Activated naive CD4-positive, alpha-beta T cell treated with anti-CD3 and anti-CD28 coated beads, Interleukin-2, amount 50 U/mL, for 24 hours (primary cell): ENCODE measurements at regions not wholly inside any gene's neighbourhood (a gene's known extent, or its start where the extent isn't known, plus 50 kb on each side); places are given as distances from the start of the nearest gene placed in this dataset.
"Not testable (repeated sequence)": the region's sequence is repeated elsewhere in the genome, so short reads cannot be mapped to it uniquely, and the experiment has no call there.

Source experiments
- H3K27ac Mint-ChIP-seq: one replicate; pipeline ENCODE4 v1.8.0; 2021; ENCODE audit warnings: mild to moderate bottlenecking, mixed read lengths
- H3K27me3 Mint-ChIP-seq: one replicate; pipeline ENCODE4 v1.8.0; 2021; ENCODE audit warnings: mixed read lengths
- H3K36me3 Mint-ChIP-seq: one replicate; pipeline ENCODE4 v1.8.0; 2021; ENCODE audit warnings: mixed read lengths
- H3K4me1 Mint-ChIP-seq: one replicate; pipeline ENCODE4 v1.8.0; 2021; ENCODE audit warnings: mixed read lengths
- H3K4me3 Mint-ChIP-seq: one replicate; pipeline ENCODE4 v1.8.0; 2021; ENCODE audit warnings: mild to moderate bottlenecking, mixed read lengths
- H3K9me3 Mint-ChIP-seq: one replicate; pipeline ENCODE4 v1.8.0; 2021; ENCODE audit warnings: mixed read lengths

GRCh38 chr5:89173528-89173927, 290.5 kb upstream of the MEF2C start:
- H3K4me3 Mint-ChIP-seq, result no peak overlapping the region
- peaks cover 4% of the 10 kb centered on the region for H3K9me3 Mint-ChIP-seq
- no peak overlapping the region for H3K27ac Mint-ChIP-seq
- H3K27me3 Mint-ChIP-seq, result no peaks in the 10 kb centered on the region
- no peaks in the 10 kb centered on the region for H3K36me3 Mint-ChIP-seq
- H3K4me1 Mint-ChIP-seq, result no peaks in the 10 kb centered on the region

GRCh38 chr5:89168766-89169165, 285.8 kb upstream of the MEF2C start:
- no peaks in the 10 kb centered on the region for H3K27me3 Mint-ChIP-seq
- H3K27ac Mint-ChIP-seq, result no peak overlapping the region
- H3K4me3 Mint-ChIP-seq, result no peak overlapping the region
- peaks cover 9% of the 10 kb centered on the region for H3K9me3 Mint-ChIP-seq
- no peaks in the 10 kb centered on the region for H3K4me1 Mint-ChIP-seq
- H3K36me3 Mint-ChIP-seq, result no peaks in the 10 kb centered on the region

- H3K9me3 Mint-ChIP-seq, H3K27me3 Mint-ChIP-seq, H3K27ac Mint-ChIP-seq: not testable (repeated sequence)
Observed at GRCh38 chr5:89164703-89165102, 281.7 kb upstream of the MEF2C start.

GRCh38 chr5:89156226-89156625, 273.2 kb upstream of the MEF2C start:
- H3K27ac Mint-ChIP-seq, result no peak overlapping the region
- H3K9me3 Mint-ChIP-seq, result no peaks in the 10 kb centered on the region
- H3K36me3 Mint-ChIP-seq, result no peaks in the 10 kb centered on the region
- no peaks in the 10 kb centered on the region for H3K4me1 Mint-ChIP-seq
- H3K27me3 Mint-ChIP-seq, result no peaks in the 10 kb centered on the region
- no peak overlapping the region for H3K4me3 Mint-ChIP-seq

More at GRCh38 chr5:89164703-89165102, 281.7 kb upstream of the MEF2C start:
- H3K36me3 Mint-ChIP-seq, H3K4me1 Mint-ChIP-seq, H3K4me3 Mint-ChIP-seq: not testable (repeated sequence)

GRCh38 chr5:89147031-89147430, 264.0 kb upstream of the MEF2C start:
- H3K4me3 Mint-ChIP-seq, result no peak overlapping the region
- no peaks in the 10 kb centered on the region for H3K9me3 Mint-ChIP-seq
- H3K27me3 Mint-ChIP-seq, result no peaks in the 10 kb centered on the region
- H3K4me1 Mint-ChIP-seq, result no peaks in the 10 kb centered on the region
- no peak overlapping the region for H3K27ac Mint-ChIP-seq
- no peaks in the 10 kb centered on the region for H3K36me3 Mint-ChIP-seq

- Mint-ChIP-seq H3K4me3 (no peak overlapping the region), H3K36me3 (no peaks in the 10 kb centered on the region), H3K9me3 (no peaks in the 10 kb centered on the region), H3K27me3 (no peaks in the 10 kb centered on the region), H3K27ac (no peak overlapping the region), H3K4me1 (no peaks in the 10 kb centered on the region)
Observed at GRCh38 chr5:89137148-89137547, 254.2 kb upstream of the MEF2C start.

GRCh38 chr5:89133975-89134374, 251.0 kb upstream of the MEF2C start:
- Mint-ChIP-seq H3K4me1 (no peaks in the 10 kb centered on the region), H3K36me3 (no peaks in the 10 kb centered on the region), H3K27me3 (no peaks in the 10 kb centered on the region), H3K27ac (no peak overlapping the region), H3K4me3 (no peak overlapping the region), H3K9me3 (no peaks in the 10 kb centered on the region)

GRCh38 chr5:89133129-89133528, 250.1 kb upstream of the MEF2C start:
- Mint-ChIP-seq H3K27ac (no peak overlapping the region), H3K27me3 (no peaks in the 10 kb centered on the region), H3K36me3 (no peaks in the 10 kb centered on the region), H3K4me1 (no peaks in the 10 kb centered on the region), H3K4me3 (no peak overlapping the region), H3K9me3 (no peaks in the 10 kb centered on the region)

- H3K27ac Mint-ChIP-seq, result no peak overlapping the region
- H3K9me3 Mint-ChIP-seq, result no peaks in the 10 kb centered on the region
- no peaks in the 10 kb centered on the region for H3K27me3 Mint-ChIP-seq
- H3K36me3 Mint-ChIP-seq, result no peaks in the 10 kb centered on the region
- H3K4me3 Mint-ChIP-seq, result no peak overlapping the region
- no peaks in the 10 kb centered on the region for H3K4me1 Mint-ChIP-seq
Observed at GRCh38 chr5:89130851-89131250, 247.9 kb upstream of the MEF2C start.

- H3K9me3 Mint-ChIP-seq, result no peaks in the 10 kb centered on the region
- H3K36me3 Mint-ChIP-seq, result no peaks in the 10 kb centered on the region
- H3K27me3 Mint-ChIP-seq, result no peaks in the 10 kb centered on the region
- H3K4me3 Mint-ChIP-seq, result no peak overlapping the region
- H3K4me1 Mint-ChIP-seq, result no peaks in the 10 kb centered on the region
- no peak overlapping the region for H3K27ac Mint-ChIP-seq
Observed at GRCh38 chr5:89129941-89130340, 247.0 kb upstream of the MEF2C start.

GRCh38 chr5:89128906-89129625, 246.1 kb upstream of the MEF2C start:
- Mint-ChIP-seq H3K27ac (no peak overlapping the region), H3K27me3 (no peaks in the 10 kb centered on the region), H3K4me1 (no peaks in the 10 kb centered on the region), H3K9me3 (no peaks in the 10 kb centered on the region), H3K36me3 (no peaks in the 10 kb centered on the region), H3K4me3 (no peak overlapping the region)

GRCh38 chr5:89128092-89128491, 245.1 kb upstream of the MEF2C start:
- no peak overlapping the region for H3K27ac Mint-ChIP-seq
- H3K4me1 Mint-ChIP-seq, result no peaks in the 10 kb centered on the region

GRCh38 chr5:89127191-89127590, 244.2 kb upstream of the MEF2C start:
- no peak overlapping the region for H3K27ac Mint-ChIP-seq
- H3K9me3 Mint-ChIP-seq, result no peaks in the 10 kb centered on the region
- H3K36me3 Mint-ChIP-seq, result no peaks in the 10 kb centered on the region
- no peaks in the 10 kb centered on the region for H3K27me3 Mint-ChIP-seq
- H3K4me3 Mint-ChIP-seq, result no peak overlapping the region
- H3K4me1 Mint-ChIP-seq, result no peaks in the 10 kb centered on the region

More at GRCh38 chr5:89128092-89128491, 245.1 kb upstream of the MEF2C start:
- Mint-ChIP-seq H3K36me3 (no peaks in the 10 kb centered on the region), H3K9me3 (no peaks in the 10 kb centered on the region), H3K4me3 (no peak overlapping the region), H3K27me3 (no peaks in the 10 kb centered on the region)

GRCh38 chr5:89125372-89125771, 242.4 kb upstream of the MEF2C start:
- Mint-ChIP-seq H3K4me1 (no peaks in the 10 kb centered on the region), H3K27me3 (no peaks in the 10 kb centered on the region), H3K36me3 (no peaks in the 10 kb centered on the region), H3K9me3 (no peaks in the 10 kb centered on the region), H3K27ac (no peak overlapping the region), H3K4me3 (no peak overlapping the region)

- H3K27me3 Mint-ChIP-seq, result no peaks in the 10 kb centered on the region
Observed at GRCh38 chr5:89123581-89123980, 240.6 kb upstream of the MEF2C start.

GRCh38 chr5:89120719-89121118, 237.7 kb upstream of the MEF2C start:
- Mint-ChIP-seq H3K27me3 (no peaks in the 10 kb centered on the region), H3K27ac (no peak overlapping the region), H3K4me3 (no peak overlapping the region), H3K36me3 (no peaks in the 10 kb centered on the region), H3K4me1 (no peaks in the 10 kb centered on the region), H3K9me3 (no peaks in the 10 kb centered on the region)

More at GRCh38 chr5:89123581-89123980, 240.6 kb upstream of the MEF2C start:
- Mint-ChIP-seq H3K27ac (no peak overlapping the region), H3K36me3 (no peaks in the 10 kb centered on the region), H3K4me3 (no peak overlapping the region), H3K4me1 (no peaks in the 10 kb centered on the region), H3K9me3 (no peaks in the 10 kb centered on the region)

GRCh38 chr5:89117124-89117644, 234.2 kb upstream of the MEF2C start:
- H3K4me1 Mint-ChIP-seq, result no peaks in the 10 kb centered on the region
- H3K27ac Mint-ChIP-seq, result no peak overlapping the region
- H3K36me3 Mint-ChIP-seq, result no peaks in the 10 kb centered on the region
- H3K27me3 Mint-ChIP-seq, result no peaks in the 10 kb centered on the region
- H3K9me3 Mint-ChIP-seq, result no peaks in the 10 kb centered on the region
- H3K4me3 Mint-ChIP-seq, result no peak overlapping the region
